ENCODE measurements at regions not wholly inside any gene's neighbourhood (a gene's known extent, or its start where the extent isn't known, plus 50 kb on each side); places are given as distances from the start of the nearest gene placed in this dataset.

DNA sequence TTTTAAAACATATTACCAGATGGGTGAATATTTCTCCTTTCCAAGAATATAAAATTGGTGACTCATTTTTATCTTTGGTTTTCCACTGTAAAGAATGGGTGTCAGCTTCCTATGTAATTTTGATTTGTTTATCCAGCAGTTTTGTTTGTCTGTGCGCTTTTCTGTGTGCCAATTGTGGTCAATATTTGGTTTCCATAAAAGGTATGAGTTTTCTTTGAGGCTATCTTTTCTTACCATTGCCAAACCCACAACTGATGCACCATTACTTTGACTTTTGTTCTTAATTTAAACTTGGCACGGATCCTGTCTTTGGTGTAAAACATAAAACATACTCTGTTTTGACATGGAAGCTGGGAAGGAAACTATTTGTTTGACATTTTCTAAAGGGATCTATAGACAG is 78.8 kb upstream of the NAV3 start:
- TF ChIP-seq, protein P1, sequence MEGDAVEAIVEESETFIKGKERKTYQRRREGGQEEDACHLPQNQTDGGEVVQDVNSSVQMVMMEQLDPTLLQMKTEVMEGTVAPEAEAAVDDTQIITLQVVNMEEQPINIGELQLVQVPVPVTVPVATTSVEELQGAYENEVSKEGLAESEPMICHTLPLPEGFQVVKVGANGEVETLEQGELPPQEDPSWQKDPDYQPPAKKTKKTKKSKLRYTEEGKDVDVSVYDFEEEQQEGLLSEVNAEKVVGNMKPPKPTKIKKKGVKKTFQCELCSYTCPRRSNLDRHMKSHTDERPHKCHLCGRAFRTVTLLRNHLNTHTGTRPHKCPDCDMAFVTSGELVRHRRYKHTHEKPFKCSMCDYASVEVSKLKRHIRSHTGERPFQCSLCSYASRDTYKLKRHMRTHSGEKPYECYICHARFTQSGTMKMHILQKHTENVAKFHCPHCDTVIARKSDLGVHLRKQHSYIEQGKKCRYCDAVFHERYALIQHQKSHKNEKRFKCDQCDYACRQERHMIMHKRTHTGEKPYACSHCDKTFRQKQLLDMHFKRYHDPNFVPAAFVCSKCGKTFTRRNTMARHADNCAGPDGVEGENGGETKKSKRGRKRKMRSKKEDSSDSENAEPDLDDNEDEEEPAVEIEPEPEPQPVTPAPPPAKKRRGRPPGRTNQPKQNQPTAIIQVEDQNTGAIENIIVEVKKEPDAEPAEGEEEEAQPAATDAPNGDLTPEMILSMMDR (IDR thresholded peaks at IDR 0.05; ENCODE audit: poor library complexity), result no peak
- no peak for TF ChIP-seq EZH2 (IDR thresholded peaks at IDR 0.05; ENCODE audit: borderline replicate concordance)
